ENCODE measurements at regions not wholly inside any gene's neighbourhood (a gene's known extent, or its start where the extent isn't known, plus 50 kb on each side); places are given as distances from the start of the nearest gene placed in this dataset.

DNA sequence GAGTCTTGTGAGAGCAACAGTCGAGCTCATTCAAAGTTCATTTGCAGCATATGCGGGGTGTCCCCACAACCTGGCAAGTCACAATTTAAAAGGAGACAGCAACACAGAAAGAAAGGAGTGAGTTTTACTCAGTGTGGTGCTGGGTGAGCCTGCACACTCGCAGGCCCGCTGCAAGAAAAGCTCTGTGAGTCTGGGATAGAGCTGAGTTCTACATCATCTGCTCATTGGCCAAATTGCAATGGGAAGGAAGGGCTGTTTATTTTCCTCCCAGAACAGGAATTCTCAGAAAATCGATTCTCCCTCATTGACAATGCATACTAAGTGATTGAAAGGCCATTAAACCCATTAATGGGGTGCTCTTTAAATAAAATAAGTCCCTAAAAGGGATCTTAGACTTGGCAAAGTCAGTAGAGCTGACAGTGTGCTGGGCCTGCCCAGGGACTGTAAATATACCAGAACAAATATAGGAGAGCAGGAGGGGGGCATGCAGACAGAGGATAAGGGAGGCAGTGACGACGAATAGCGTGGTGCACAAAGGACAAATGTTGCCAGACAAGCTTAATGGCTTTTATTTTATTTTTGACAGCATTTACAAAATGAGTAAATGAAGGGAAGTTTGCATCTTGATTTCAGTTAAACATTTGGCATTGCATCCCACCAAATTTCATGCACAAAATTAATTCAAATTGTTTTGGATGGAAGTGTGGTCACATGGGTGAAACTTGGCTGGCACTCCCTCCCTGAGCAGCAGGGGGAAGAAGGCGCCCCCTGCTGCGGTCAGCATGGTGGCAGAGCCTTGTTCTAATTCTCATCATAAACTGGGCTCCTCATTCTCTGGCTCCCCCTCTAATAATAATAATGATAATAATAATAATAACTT lies 215.7 kb downstream of the SNX10 start:
- Histone ChIP-seq H3K9me3 (ENCODE audit: control insufficient read depth in 4 of 4, low read length in 3 of 4) (no peaks in the 10 kb centered on the region), H3K9ac (ENCODE audit: low read depth in 1 of 2, low read length in 2 of 2) (no peak overlapping the region), H3K36me3 (ENCODE audit: control insufficient read depth in 4 of 4, insufficient read depth in 3 of 4, low read depth in 1 of 4, low read length in 3 of 4) (no peaks in the 10 kb centered on the region), H3K4me3 (ENCODE audit: low read depth in 1 of 3, low read length in 3 of 3) (no peak overlapping the region), H3K4me1 (ENCODE audit: control insufficient read depth in 4 of 4, insufficient read depth in 4 of 4, low read length in 3 of 4) (no peaks in the 10 kb centered on the region), H3K27me3 (ENCODE audit: control insufficient read depth in 4 of 4, insufficient read depth in 4 of 4, low read length in 3 of 4) (no peaks in the 10 kb centered on the region), H3K27ac (ENCODE audit: low read depth in 1 of 2, low read length in 2 of 2) (no peak overlapping the region)
- TF ChIP-seq, protein P1, sequence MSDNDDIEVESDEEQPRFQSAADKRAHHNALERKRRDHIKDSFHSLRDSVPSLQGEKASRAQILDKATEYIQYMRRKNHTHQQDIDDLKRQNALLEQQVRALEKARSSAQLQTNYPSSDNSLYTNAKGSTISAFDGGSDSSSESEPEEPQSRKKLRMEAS (IDR thresholded peaks at IDR 0.05), result no peak
- TF ChIP-seq, protein P2, sequence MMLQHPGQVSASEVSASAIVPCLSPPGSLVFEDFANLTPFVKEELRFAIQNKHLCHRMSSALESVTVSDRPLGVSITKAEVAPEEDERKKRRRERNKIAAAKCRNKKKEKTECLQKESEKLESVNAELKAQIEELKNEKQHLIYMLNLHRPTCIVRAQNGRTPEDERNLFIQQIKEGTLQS (IDR thresholded peaks at IDR 0.05), result no peak
- no peak for TF ChIP-seq FOXA2 (IDR thresholded peaks at IDR 0.05)
- no peak for TF ChIP-seq HNF4G (IDR thresholded peaks at IDR 0.05)
- TF ChIP-seq HNF4A (conservative IDR thresholded peaks at IDR 0.05), result no peak
- TF ChIP-seq, protein P3, sequence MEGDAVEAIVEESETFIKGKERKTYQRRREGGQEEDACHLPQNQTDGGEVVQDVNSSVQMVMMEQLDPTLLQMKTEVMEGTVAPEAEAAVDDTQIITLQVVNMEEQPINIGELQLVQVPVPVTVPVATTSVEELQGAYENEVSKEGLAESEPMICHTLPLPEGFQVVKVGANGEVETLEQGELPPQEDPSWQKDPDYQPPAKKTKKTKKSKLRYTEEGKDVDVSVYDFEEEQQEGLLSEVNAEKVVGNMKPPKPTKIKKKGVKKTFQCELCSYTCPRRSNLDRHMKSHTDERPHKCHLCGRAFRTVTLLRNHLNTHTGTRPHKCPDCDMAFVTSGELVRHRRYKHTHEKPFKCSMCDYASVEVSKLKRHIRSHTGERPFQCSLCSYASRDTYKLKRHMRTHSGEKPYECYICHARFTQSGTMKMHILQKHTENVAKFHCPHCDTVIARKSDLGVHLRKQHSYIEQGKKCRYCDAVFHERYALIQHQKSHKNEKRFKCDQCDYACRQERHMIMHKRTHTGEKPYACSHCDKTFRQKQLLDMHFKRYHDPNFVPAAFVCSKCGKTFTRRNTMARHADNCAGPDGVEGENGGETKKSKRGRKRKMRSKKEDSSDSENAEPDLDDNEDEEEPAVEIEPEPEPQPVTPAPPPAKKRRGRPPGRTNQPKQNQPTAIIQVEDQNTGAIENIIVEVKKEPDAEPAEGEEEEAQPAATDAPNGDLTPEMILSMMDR (IDR thresholded peaks at IDR 0.05; ENCODE audit: low read depth, low read length, missing input control), result no peak
- TF ChIP-seq FOXA1 (IDR thresholded peaks at IDR 0.05), result no peak
- no peak for TF ChIP-seq RXRA (IDR thresholded peaks at IDR 0.05)
- no peak for TF ChIP-seq YY1 (IDR thresholded peaks at IDR 0.05)
- TF ChIP-seq, protein P4, sequence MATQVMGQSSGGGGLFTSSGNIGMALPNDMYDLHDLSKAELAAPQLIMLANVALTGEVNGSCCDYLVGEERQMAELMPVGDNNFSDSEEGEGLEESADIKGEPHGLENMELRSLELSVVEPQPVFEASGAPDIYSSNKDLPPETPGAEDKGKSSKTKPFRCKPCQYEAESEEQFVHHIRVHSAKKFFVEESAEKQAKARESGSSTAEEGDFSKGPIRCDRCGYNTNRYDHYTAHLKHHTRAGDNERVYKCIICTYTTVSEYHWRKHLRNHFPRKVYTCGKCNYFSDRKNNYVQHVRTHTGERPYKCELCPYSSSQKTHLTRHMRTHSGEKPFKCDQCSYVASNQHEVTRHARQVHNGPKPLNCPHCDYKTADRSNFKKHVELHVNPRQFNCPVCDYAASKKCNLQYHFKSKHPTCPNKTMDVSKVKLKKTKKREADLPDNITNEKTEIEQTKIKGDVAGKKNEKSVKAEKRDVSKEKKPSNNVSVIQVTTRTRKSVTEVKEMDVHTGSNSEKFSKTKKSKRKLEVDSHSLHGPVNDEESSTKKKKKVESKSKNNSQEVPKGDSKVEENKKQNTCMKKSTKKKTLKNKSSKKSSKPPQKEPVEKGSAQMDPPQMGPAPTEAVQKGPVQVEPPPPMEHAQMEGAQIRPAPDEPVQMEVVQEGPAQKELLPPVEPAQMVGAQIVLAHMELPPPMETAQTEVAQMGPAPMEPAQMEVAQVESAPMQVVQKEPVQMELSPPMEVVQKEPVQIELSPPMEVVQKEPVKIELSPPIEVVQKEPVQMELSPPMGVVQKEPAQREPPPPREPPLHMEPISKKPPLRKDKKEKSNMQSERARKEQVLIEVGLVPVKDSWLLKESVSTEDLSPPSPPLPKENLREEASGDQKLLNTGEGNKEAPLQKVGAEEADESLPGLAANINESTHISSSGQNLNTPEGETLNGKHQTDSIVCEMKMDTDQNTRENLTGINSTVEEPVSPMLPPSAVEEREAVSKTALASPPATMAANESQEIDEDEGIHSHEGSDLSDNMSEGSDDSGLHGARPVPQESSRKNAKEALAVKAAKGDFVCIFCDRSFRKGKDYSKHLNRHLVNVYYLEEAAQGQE (IDR thresholded peaks at IDR 0.05), result no peak
- no peak for TF ChIP-seq EGR1 (IDR thresholded peaks at IDR 0.05; ENCODE audit: low read depth in 2 of 2)
- TF ChIP-seq GABPA (IDR thresholded peaks at IDR 0.05 in 1 of 2, conservative IDR thresholded peaks at IDR 0.05 in 1 of 2), result no peak
- no peak for TF ChIP-seq SP1 (IDR thresholded peaks at IDR 0.05)
- no peak for TF ChIP-seq NR2F2 (IDR thresholded peaks at IDR 0.05)
- no peak for DNase-seq (ENCODE audit: low spot score)
- 67% methylated on average over 10 of the region's 10 CpGs for WGBS

DNA sequence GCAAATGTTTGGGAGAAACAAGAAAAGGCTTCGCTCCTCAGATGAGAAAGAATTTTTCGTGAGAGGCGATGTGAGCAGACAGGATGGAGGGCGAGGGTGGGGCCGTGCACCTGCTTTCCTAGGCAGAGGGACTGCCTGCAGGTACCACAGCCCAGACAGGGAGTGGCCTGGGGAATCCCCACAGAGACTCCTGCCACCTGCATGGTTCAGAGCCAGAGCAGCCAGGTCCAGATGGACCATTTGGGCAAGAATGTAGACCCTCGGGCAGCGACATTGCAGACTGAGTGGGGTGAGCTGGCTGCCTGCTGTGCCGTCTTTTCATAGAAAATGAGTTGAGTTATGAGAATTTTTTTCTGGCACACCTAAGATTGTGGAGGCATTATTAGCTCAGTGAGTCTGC lies 216.8 kb downstream of the SNX10 start:
- no peak overlapping the region for H3K4me3 ChIP-seq (ENCODE audit: low read depth in 1 of 3, low read length in 3 of 3)
- no peak overlapping the region for H3K9ac ChIP-seq (ENCODE audit: low read depth in 1 of 2, low read length in 2 of 2)
- H3K36me3 ChIP-seq (ENCODE audit: control insufficient read depth in 4 of 4, insufficient read depth in 3 of 4, low read depth in 1 of 4, low read length in 3 of 4), result no peaks in the 10 kb centered on the region
- no peaks in the 10 kb centered on the region for H3K27me3 ChIP-seq (ENCODE audit: control insufficient read depth in 4 of 4, insufficient read depth in 4 of 4, low read length in 3 of 4)
- no peak for DNase-seq (ENCODE audit: low spot score)
- WGBS, result 75% methylated on average over 8 of the region's 8 CpGs
- no peaks in the 10 kb centered on the region for H3K9me3 ChIP-seq (ENCODE audit: control insufficient read depth in 4 of 4, low read length in 3 of 4)
- H3K27ac ChIP-seq (ENCODE audit: low read depth in 1 of 2, low read length in 2 of 2), result no peak overlapping the region
- no peaks in the 10 kb centered on the region for H3K4me1 ChIP-seq (ENCODE audit: control insufficient read depth in 4 of 4, insufficient read depth in 4 of 4, low read length in 3 of 4)
- TF ChIP-seq, protein P4 (IDR thresholded peaks at IDR 0.05), result no peak
- TF ChIP-seq, protein P2 (IDR thresholded peaks at IDR 0.05), result no peak
- TF ChIP-seq, protein P3 (IDR thresholded peaks at IDR 0.05; ENCODE audit: low read depth, low read length, missing input control), result no peak
- TF ChIP-seq FOXA1 (IDR thresholded peaks at IDR 0.05) (no peak), FOXA2 (IDR thresholded peaks at IDR 0.05) (no peak), JUND (IDR thresholded peaks at IDR 0.05) (no peak), HNF4A (conservative IDR thresholded peaks at IDR 0.05) (no peak), SP1 (IDR thresholded peaks at IDR 0.05) (no peak)
- TF ChIP-seq, protein P5, sequence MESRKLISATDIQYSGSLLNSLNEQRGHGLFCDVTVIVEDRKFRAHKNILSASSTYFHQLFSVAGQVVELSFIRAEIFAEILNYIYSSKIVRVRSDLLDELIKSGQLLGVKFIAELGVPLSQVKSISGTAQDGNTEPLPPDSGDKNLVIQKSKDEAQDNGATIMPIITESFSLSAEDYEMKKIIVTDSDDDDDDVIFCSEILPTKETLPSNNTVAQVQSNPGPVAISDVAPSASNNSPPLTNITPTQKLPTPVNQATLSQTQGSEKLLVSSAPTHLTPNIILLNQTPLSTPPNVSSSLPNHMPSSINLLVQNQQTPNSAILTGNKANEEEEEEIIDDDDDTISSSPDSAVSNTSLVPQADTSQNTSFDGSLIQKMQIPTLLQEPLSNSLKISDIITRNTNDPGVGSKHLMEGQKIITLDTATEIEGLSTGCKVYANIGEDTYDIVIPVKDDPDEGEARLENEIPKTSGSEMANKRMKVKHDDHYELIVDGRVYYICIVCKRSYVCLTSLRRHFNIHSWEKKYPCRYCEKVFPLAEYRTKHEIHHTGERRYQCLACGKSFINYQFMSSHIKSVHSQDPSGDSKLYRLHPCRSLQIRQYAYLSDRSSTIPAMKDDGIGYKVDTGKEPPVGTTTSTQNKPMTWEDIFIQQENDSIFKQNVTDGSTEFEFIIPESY (IDR thresholded peaks at IDR 0.05), result no peak
